PC-3 (cell line): ENCODE measurements at regions not wholly inside any gene's neighbourhood (a gene's known extent, or its start where the extent isn't known, plus 50 kb on each side); places are given as distances from the start of the nearest gene placed in this dataset.

Experiments
- ATAC-seq: fragments of 200-7000 bp; cut with Tn5 transposase; 2 replicates; pipeline ENCODE4 v1.9.1; 2020; ENCODE audit warnings: mild to moderate bottlenecking, moderate library complexity
- BruUV-seq: library from RNA; stranded (reverse); fragments of 400-500 nt; replicated peaks from 2 replicates; lab custom pipeline; 2021; lab: Mats Ljungman, UMichigan
- CTCF ChIA-PET: fragments of 300-600 bp; sonication (Branson Sonifier 250); formaldehyde crosslinking; loops from one replicate; lab custom pipeline; 2022; ENCODE audit warnings: antibody characterized with exemption; lab: Charles Lee
- POLR2A ChIA-PET: fragments of 300-600 bp; sonication (Branson Sonifier 250); formaldehyde crosslinking; loops from one replicate; lab custom pipeline; 2022; ENCODE audit warnings: antibody characterized with exemption; ENCODE audit not compliant: unreplicated experiment; lab: Charles Lee
- DNase-seq: peaks from one replicate; pipeline ENCODE4 v3.0.0-alpha.2; 2015
- H2AFZ ChIP-seq: fragments of 300-600 bp; sonication (generic); 2 replicates; pipeline ENCODE4 v1.6.0; 2016; ENCODE audit warnings: antibody characterized with exemption, low read length
- H3F3A ChIP-seq: fragments of 300-600 bp; sonication (generic); one replicate; pipeline ENCODE4 v1.6.0; 2017; ENCODE audit warnings: antibody characterized with exemption, low read length, control low read depth, mild to moderate bottlenecking; ENCODE audit not compliant: unreplicated experiment
- H3K27ac ChIP-seq: fragments of 300-600 bp; sonication (generic); 2 replicates; pipeline ENCODE4 v1.5.1; 2016; ENCODE audit warnings: mild to moderate bottlenecking, low read length
- H3K27me3 ChIP-seq: fragments of 300-600 bp; sonication (generic); 2 replicates; pipeline ENCODE4 v1.6.1; 2016; ENCODE audit warnings: low read length, mixed read lengths
- H3K36me3 ChIP-seq: fragments of 300-600 bp; sonication (generic); 2 replicates; pipeline ENCODE4 v1.6.1; 2016; ENCODE audit warnings: low read depth, mixed run types, low read length, mixed read lengths
- H3K4me1 ChIP-seq: fragments of 300-600 bp; sonication (generic); 2 replicates; pipeline ENCODE4 v1.5.1; 2016; ENCODE audit warnings: low read length; ENCODE audit not compliant: insufficient read depth
- H3K4me2 ChIP-seq: fragments of 300-600 bp; sonication (generic); 2 replicates; pipeline ENCODE4 v1.6.0; 2016; ENCODE audit warnings: low read length
- H3K4me3 ChIP-seq: fragments of 300-600 bp; sonication (generic); 2 replicates; pipeline ENCODE4 v1.5.1; 2016; ENCODE audit warnings: mild to moderate bottlenecking, low read length, mixed read lengths
- H3K79me2 ChIP-seq: fragments of 300-600 bp; sonication (generic); 2 replicates; pipeline ENCODE4 v1.6.1; 2017; ENCODE audit warnings: low read length, mixed read lengths
- H3K9ac ChIP-seq: fragments of 300-600 bp; sonication (generic); 2 replicates; pipeline ENCODE4 v1.6.0; 2016; ENCODE audit warnings: mild to moderate bottlenecking, low read length
- H3K9me2 ChIP-seq: fragments of 300-600 bp; sonication (generic); replicated peaks from 2 replicates; pipeline ENCODE4 v1.6.1; 2016; ENCODE audit warnings: mixed run types, low read length, mixed read lengths
- H3K9me3 ChIP-seq: fragments of 300-600 bp; sonication (generic); 2 replicates; pipeline ENCODE4 v1.6.1; 2016; ENCODE audit warnings: low read length, mixed read lengths
- H4K20me1 ChIP-seq: fragments of 300-600 bp; sonication (generic); 2 replicates; pipeline ENCODE4 v1.6.1; 2016; ENCODE audit warnings: low read length, mixed read lengths
- CTCF ChIP-seq: fragments of 300-600 bp; sonication (generic); conservative IDR thresholded peaks from 2 replicates; pipeline ENCODE4 v1.5.1; 2017; ENCODE audit warnings: antibody characterized with exemption, low read depth, mild to moderate bottlenecking, low read length
- EZH2 ChIP-seq: fragments of 300-600 bp; sonication (generic); IDR thresholded peaks from one replicate; pipeline ENCODE4 v1.6.1; 2017; ENCODE audit warnings: antibody characterized with exemption, mild to moderate bottlenecking, low read length; ENCODE audit not compliant: unreplicated experiment
- EZH2phosphoT487 ChIP-seq: fragments of 300-600 bp; sonication (generic); IDR thresholded peaks from 2 replicates; pipeline ENCODE4 v1.6.1; 2018; ENCODE audit warnings: mild to moderate bottlenecking, antibody characterized with exemption, low read length, borderline replicate concordance
- intact Hi-C: fragments of 100-400 bp; cut with micrococcal nuclease; formaldehyde crosslinking; loops from 2 replicates; pipeline ENCODE4 v1.9.0; 2023

- Histone ChIP-seq H3K27ac (no peak overlapping the region), H3K4me2 (no peak overlapping the region), H3K79me2 (no peaks in the 10 kb centered on the region), H2AFZ (no peak overlapping the region), H4K20me1 (no peaks in the 10 kb centered on the region), H3F3A (peaks cover 10% of the 10 kb centered on the region), H3K9me2 (no peaks in the 10 kb centered on the region), H3K27me3 (no peaks in the 10 kb centered on the region), H3K36me3 (no peaks in the 10 kb centered on the region), H3K4me3 (no peak overlapping the region), H3K9ac (no peak overlapping the region), H3K9me3 (no peaks in the 10 kb centered on the region), H3K4me1 (peaks cover 46% of the 10 kb centered on the region)
- intact Hi-C loops: no loop called here
- CTCF ChIA-PET: no interaction called here
- ATAC-seq: no peak
- POLR2A ChIA-PET: no interaction called here
- no peak for DNase-seq
- no TSS peak for BruUV-seq
- no peak for TF ChIP-seq EZH2phosphoT487
- TF ChIP-seq CTCF: no peak
- TF ChIP-seq EZH2: no peak
These were observed 52.0 kb upstream of the SHISAL1 start for GRCh38 chr22:44364751-44365130.

- intact Hi-C loops: no loop called here
- TF ChIP-seq EZH2 (no peak), CTCF (no peak), EZH2phosphoT487 (no peak)
- Histone ChIP-seq H3K9me2 (no peaks in the 10 kb centered on the region), H3K9me3 (no peaks in the 10 kb centered on the region), H3K36me3 (no peaks in the 10 kb centered on the region), H3K4me1 (peaks cover 48% of the 10 kb centered on the region), H3K9ac (peak overlapping the region; percentile 90), H3F3A (peaks cover 10% of the 10 kb centered on the region), H3K79me2 (no peaks in the 10 kb centered on the region), H3K27me3 (no peaks in the 10 kb centered on the region), H3K4me3 (no peak overlapping the region), H2AFZ (no peak overlapping the region), H3K27ac (peak overlapping the region; percentile 99), H3K4me2 (peak overlapping the region; percentile 85), H4K20me1 (no peaks in the 10 kb centered on the region)
- POLR2A ChIA-PET: no interaction called here
- ATAC-seq (no peak), DNase-seq (no peak)
- CTCF ChIA-PET: no interaction called here
- no TSS peak for BruUV-seq
These were observed 51.4 kb upstream of the SHISAL1 start for GRCh38 chr22:44363980-44364750.
